ENCODE measurements at regions not wholly inside any gene's neighbourhood (a gene's known extent, or its start where the extent isn't known, plus 50 kb on each side); places are given as distances from the start of the nearest gene placed in this dataset.
"Not testable (repeated sequence)": the region's sequence is repeated elsewhere in the genome, so short reads cannot be mapped to it uniquely, and the experiment has no call there.

GRCh38 chr4:149987330-149988086 is 90.7 kb upstream of the DCLK2 start:
- DNase-seq = no peak

GRCh38 chr4:149988087-149988410 is 90.2 kb upstream of the DCLK2 start:
- DNase-seq = no peak

DNA sequence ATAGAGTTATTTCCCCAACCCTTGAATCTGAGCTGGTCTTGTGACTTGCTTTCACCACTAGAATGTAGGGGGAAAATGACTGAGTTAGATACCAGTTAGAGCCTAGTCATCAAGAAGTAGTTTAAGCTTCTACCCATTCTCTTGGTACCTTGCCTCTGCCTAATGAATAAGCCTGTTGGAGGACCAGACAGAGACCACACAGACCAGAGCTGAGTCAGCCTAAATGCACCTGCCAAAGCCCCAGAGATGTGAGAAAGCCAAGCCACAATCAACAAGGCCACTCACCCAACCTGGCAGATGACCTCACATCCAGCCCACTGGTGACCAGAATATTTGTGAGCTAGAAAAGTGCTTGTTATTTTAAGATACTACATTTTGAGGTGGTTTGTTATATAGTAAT is 85.2 kb upstream of the DCLK2 start:
- DNase-seq = no peak

GRCh38 chr4:149995134-149995756 is 83.0 kb upstream of the DCLK2 start:
- DNase-seq = no peak

- peak; percentile 9 for DNase-seq
Measured at GRCh38 chr4:149997881-149998421, 80.3 kb upstream of the DCLK2 start.

DNA sequence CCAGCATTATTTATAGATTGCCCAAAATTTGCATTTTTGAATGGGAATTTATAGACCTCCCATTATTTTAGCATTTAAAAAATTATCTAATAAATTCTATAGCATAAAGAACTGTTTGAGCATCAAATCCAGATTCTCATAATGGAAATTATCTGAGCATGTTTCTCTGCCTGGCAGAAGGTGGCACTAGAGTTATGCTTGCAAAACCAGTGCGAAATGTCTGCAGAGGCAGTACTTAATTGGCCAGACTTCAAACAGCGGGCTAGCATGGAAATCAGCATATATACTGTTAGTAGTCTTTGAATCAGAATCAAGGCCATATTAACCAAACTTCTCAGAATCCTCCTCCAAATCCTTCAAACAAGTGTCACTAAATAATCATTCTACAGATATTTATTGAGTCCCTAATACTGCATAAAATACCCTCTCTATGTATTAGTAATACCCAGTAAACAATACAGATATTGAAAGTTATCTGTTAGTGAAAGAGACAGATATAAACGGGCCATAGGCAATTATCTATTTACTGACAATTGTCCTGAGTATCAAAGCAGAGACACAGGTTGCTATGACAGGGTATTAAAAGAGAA is 78.7 kb upstream of the DCLK2 start:
- DNase-seq = no peak

- no peak for DNase-seq
Measured at GRCh38 chr4:150001815-150002214, 76.4 kb upstream of the DCLK2 start.

- DNase-seq = no peak
Measured at GRCh38 chr4:150002561-150002960, 75.7 kb upstream of the DCLK2 start.

GRCh38 chr4:150004481-150004880 is 73.8 kb upstream of the DCLK2 start:
- DNase-seq = no peak

GRCh38 chr4:150005537-150005936 is 72.7 kb upstream of the DCLK2 start:
- DNase-seq = no peak

GRCh38 chr4:150006197-150006596 is 72.0 kb upstream of the DCLK2 start:
- DNase-seq = no peak

- no peak for DNase-seq
Measured at GRCh38 chr4:150007512-150007911, 70.7 kb upstream of the DCLK2 start.

DNA sequence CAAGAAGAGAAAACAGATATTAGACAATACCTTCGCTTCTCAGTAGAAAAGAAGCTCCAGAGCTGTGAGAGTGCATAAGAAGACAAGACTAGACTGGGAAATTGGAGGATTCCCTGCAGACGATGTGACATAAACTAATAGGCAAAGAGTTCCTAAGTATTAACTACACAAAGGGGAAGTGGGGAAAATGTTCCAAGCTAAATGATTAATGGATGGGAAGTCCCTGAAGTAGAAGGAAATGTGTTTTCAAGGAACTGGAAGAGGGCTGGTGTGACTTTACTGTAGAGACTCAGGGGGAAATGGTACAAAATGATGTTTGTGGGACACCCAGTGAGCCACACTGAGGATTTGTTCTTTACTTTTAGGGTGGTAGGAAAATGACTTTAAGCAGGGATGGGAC is 69.7 kb upstream of the DCLK2 start:
- DNase-seq = no peak

DNA sequence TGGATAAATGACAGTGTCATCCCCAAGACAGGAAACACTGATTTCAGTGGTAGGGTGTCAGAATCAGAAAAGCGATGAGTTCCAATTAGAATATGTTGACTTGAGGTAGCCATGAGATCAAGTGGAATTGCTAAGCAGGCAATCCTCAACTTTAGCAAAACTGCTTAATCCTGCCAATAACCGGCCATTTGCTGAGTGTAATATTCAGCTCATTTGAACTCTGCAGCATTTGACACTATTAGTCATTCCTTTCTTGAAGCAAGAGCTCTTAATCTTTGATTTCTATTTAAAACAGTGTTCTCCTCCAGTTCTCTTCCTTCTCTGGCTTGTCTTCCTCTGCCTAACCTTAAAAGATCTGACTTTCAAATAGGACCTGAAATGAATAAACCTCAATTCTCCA is 68.7 kb upstream of the DCLK2 start:
- DNase-seq = no peak

GRCh38 chr4:150010525-150011126 is 67.6 kb upstream of the DCLK2 start:
- no peak for DNase-seq

DNA sequence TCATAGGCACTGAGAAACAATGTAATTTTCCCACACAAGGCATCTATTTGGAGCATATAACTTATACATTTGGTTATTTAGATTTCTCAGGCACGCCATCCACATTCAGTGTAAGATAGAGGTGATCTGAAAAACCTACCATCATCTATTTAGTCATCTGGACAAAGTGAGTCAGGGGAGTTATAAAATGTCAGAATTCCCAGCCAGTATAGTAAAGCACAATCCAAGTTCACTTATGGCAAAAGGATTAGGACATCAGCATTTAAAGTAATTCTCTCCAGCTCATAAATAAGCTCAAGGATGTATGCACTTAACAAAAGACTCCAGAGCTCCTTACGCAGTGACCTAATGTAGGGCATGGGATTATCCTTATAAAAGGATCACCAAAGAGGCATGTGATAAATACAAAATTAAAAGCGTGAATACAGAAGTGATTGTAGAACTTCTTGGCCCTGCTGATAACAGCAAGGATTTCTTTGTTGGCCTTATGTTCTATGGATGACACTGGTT is 65.3 kb upstream of the DCLK2 start:
- no peak for DNase-seq

DNA sequence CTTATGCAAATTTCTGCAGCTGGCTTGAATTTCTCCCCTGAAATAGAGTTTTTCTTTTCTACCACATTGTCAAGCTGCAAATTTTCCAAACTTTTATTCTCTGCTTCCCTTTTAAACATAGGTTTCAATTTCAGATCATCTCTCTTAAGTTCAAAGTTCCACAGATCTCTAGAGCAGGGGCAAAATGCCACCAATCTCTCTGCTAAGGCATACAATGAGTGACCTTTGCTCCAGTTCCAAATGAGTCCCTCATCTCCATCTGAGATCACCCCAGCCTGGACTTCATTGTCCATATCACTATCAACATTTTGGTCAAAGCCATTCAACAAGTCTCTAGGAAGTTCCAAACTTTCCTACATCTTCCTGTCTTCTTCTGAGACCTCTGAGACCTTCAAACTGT is 62.3 kb upstream of the DCLK2 start:
- DNase-seq = not testable (repeated sequence)

- DNase-seq = not testable (repeated sequence)
Measured at GRCh38 chr4:150016621-150017020, 61.6 kb upstream of the DCLK2 start.

- DNase-seq = no peak
Measured at GRCh38 chr4:150018257-150018656, 60.0 kb upstream of the DCLK2 start.

DNA sequence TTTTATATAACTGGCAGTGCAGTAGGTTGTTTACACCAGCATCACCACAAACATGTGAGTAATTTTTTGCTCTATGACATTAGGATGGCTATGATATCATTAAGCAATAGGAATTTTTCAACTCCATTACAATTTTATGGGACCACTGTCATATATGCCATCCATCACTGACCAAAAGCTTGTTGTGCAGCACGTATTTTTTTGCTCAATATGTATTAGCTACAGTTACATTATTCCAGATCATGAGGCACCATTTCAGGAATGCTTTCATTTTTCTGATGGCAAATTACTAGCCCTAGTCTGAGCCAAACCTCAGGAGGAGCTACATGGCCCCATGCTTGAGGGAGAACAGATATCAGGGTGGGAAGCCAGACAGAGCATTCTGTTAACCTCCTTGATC is 56.8 kb upstream of the DCLK2 start:
- DNase-seq = no peak

GRCh38 chr4:150023489-150023888 is 54.8 kb upstream of the DCLK2 start:
- no peak for DNase-seq

DNA sequence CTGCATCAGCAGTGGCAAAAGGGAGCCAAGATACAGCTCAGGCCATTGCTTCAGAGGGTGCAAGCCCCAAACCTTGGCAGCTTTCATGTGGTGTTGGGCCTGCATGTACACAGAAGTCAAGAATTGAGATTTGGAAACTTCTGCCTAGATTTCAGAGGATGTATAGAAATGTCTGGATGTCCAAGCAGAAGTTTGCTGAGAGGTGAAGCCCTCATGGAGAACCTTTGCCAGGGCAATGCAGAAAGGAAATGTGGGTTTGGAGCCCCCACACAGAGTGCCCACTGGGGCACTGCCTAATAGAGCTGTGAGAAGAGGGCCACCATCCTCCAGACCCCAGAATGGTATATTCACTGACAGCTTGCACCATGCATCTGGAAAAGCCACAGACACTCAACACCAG is 51.3 kb upstream of the DCLK2 start:
- DNase-seq = not testable (repeated sequence)
